OCI-M2 (cell line): ENCODE measurements at regions not wholly inside any gene's neighbourhood (a gene's known extent, or its start where the extent isn't known, plus 50 kb on each side); places are given as distances from the start of the nearest gene placed in this dataset.

ENCODE experiments used
- DNase-seq: peaks from one replicate; lab custom pipeline; 2025; ENCODE audit not compliant: unreplicated experiment; lab: John Stamatoyannopoulos, UW

DNA sequence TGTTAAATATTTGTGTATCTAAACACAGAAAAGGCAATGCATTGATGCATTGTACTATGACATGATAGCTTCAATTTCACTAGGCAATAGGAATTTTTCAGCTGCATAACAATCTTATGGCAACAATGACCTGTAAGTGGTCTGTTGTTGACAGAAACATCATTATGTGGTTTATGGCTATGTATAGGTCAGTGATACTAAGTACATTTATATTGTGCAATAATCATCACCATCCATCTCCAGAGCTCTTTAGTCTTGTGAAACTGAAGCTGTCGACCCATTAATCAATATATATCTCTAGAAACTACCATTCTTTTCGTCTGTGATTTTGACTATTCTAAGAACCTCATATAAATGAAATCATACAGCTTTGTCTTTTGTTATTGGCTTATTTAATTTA, 200.1 kb upstream of the ZNF717 start:
- DNase-seq, result no peak

DNA sequence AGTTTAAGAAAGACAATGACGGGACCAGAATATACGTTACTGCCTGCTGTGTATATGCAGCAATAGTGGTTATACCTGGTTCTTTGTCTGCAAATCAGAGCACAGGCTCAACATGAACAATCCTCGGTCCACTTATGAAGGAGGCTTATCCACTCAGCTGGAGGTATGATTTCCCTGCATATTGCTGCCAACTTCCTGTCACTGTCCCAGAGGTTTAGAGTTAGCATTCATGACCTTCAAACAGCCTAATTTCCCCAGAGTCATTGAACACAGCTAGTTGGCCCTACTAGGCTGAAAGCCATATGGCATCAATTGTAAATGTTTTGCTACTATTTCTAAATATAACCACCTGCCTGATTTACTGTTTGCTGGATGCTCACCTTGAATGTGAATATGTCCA, 224.9 kb upstream of the ZNF717 start:
- no peak for DNase-seq

DNA sequence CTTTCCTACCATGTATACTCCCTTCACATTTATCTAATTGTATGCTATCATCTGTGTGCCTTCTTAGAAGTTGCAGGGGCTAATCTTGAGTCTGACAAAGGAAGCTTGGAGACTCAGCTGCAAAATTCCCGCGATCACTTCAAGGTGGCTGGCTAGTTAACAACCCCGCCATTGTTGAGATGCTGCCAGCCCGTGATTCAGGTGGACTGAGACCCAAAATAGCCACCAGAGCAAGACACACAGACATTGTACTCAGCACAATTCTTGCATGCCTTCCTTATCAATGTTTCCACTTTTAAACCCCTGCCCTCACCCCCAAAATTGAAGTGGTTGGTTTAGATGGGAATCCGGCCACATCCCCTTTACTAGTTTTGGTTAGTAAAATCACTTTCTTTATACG, 225.8 kb upstream of the ZNF717 start:
- no peak for DNase-seq

DNA sequence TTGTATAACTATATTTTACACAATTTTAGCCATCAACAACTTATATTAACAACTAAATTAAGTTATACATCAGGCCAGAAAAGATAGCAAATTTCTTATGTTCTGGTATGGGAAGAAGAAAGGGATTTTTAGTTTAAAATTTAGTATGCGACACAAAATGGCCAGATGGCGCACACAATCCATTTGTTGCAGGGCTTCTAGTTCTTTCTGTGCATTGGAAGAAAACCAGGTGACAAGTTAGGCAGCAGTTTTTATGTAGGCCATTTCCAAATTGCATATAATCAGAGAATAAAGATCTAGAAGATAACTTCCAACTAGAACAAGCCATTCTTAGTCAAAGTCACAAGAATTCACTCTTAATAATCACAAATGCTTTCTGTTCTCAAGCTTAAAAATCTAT, 230.1 kb upstream of the ZNF717 start:
- DNase-seq, result no peak

DNA sequence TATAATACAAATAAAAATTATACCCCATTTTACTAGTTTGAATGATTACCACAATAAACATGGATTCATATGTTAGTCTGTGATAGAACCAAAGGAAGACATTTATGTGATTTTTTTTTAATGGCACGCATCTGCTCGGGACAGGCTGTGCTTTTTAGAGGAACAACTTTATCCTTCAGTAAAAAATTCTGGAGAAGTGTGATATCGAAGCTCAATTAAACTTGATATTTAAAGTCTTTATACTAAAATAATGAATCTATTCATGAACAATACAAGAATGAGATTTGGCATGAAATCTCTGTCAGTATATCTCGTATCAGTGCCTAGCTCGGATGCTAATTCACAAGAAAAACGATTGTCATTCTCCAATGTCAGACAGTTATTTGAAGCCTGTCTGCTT, 230.8 kb upstream of the ZNF717 start:
- no peak for DNase-seq

DNA sequence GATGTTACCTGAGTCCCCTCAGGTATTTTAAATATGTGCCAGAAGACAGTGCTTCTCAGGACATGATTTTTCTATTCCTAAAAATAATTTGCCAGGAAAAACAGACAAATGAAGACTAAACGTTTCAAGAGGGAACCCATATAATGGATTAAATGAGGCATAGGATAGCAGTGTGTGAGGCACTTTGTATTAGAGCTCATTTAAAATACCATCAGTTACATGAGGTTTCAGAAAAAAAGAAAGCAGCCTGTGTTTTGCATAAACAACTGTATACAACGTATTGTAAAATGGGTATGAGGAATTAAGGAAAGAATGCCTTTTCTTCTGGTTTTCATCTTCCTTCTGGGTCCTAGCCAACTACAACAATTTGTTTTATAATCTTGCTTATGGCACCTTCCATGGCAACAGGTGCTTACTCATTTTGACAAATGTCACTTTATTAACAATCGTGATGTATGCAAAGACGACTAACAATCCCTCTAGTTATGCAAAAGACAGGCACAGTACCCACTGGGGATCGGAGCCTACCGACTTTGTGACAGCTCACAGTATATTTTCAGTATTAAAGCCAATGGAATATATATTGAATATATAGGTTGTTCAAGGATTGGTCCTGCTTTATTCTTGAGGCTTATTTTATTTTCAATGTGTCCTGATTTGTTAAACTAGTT, 231.6 kb upstream of the ZNF717 start:
- DNase-seq, result no peak

DNA sequence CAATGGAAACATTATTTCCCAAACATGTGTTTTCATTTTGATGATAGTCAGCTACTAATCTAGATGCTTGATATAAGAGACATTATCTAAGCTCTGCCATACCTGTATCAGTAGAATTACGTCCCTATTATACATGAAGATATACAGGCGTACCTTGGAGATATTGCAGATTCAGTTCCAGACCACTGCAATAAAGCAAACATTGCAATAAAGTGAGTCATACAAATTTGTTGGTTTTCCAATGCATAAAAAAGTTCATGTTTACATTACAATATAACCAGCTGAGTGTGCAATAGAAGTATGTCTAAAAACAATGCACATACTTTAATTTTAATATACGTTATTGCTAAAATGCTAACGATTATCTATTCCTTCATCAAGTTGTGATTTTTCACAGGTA, 236.0 kb upstream of the ZNF717 start:
- DNase-seq, result no peak

DNA sequence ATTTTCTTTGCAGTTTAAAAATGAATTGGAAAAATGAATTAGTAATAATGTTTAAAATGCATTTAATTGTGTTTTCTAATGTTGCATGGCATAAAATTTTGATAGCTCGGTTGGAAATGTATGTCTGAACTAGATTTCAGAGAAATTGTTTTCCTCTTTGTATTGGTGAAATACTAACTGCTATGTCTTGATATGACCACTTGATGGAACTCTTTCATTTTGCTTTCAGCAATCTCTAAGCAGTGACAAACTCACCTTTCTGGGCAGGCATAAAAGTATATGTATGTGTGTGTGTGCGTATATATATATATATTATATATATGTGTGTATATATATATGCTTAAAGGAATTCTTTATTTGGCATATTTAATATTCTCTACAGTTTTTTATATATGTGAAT, 239.3 kb upstream of the ZNF717 start:
- DNase-seq, result no peak

DNA sequence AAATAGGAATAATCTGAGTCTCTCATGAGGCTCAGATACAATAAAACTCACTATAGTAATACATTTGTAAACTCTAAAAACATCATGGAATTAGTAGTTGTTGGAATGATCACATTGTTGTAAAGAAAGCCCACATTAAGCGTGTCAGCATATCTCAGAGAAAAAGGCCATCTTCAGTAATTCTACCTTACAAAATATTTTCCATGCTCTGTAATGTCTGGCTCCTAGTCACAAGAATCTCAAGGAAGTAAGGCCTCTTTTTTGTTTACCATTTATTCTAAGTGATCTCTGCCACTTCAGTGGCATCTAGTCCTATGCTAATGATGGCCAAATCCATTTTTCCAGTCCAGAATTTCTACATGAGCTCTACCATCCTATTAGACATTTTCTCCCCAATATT, 240.2 kb upstream of the ZNF717 start:
- DNase-seq, result no peak

DNA sequence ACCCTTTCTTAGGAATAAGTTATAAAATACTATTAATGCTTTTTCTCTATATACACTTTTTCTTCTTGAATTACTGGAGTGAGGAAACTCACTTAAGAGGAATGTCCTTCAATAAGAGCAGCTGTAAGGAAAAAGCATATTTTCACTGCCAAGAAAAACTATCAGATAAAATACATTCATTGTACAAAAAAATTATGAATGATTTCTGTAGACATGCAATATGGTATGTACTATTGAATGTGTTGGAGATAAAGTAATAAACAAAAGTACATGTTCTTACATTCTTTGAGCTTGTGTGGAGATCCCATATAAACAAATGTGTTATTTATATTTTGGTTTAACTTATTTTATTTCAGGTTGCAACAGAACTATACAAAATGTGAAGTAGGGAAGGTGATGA, 241.0 kb upstream of the ZNF717 start:
- no peak for DNase-seq

DNA sequence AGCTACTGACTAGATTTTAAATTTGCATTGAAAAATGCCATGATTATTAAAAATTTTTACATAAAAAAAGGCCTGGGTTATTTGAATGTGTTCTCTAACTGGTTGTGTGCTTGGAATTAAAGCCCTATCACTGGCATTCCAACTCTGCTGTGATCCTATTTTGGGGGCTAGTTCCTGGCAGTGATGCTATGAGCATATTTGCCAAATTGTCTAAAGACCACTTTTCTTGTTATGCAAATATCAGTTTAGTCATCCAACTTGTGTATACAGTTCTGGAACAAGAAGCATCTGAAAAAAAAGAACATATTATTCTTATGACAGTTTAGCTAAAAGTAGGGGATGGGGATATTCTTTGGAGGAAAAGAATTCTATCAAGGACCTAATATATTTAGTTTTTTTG, 243.4 kb upstream of the ZNF717 start:
- DNase-seq, result no peak

DNA sequence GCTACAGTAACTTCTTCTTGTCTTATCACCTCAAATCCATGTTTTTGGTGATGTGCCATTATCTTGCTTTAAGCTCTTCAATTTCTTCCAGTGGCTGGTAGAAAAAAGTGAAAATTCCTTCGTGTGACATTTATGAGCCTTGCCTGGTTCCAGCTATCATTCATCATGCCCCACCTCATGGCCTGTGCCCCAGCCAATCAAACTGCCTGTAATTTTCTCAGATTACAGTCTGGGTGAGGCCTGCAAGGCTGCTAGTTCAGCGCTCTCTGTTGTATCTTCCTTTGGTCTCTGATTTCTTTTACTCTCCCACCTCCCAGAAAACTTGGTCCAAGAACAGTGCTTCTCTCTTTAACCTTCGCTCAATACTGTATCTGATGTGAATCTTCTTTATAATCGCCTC, 249.3 kb upstream of the ZNF717 start:
- DNase-seq, result no peak

DNA sequence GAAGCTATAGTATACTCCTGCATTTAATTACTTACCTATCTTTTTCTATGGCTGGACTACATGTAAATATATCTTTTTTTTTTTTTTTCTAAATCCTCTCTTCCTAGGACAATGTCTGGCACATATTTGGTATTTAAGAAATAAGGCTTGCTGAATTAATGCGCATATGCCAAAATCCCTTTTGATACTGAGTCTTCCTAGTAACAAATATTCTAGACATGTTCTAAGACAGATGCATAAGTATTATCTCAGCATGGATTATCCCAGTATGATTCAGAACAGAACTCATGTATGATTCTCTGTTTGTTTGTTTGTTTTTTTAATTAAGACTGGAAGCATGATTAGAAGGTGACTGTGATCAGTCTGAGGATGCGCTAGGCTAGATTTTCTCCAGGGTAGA, 249.8 kb upstream of the ZNF717 start:
- no peak for DNase-seq

DNA sequence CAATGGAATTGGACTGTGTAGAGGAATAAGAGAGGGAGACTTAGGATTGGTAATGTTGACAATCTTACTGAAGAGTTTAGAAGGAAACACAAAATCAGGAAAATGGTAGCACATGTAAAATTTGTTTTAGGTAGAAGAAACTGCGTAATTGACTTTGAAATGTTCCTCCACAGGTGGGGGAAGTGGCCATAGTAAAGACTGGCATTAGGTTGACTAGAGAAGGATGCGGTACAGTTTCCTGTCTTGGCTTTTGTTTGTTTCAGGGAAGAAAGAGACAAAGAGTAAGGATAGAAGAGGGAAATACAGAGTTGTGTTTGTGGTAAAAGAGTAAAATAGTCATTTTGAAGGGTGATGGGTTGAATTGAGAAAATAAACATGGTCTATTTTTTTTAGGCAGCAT, 253.6 kb upstream of the ZNF717 start:
- DNase-seq, result no peak

DNA sequence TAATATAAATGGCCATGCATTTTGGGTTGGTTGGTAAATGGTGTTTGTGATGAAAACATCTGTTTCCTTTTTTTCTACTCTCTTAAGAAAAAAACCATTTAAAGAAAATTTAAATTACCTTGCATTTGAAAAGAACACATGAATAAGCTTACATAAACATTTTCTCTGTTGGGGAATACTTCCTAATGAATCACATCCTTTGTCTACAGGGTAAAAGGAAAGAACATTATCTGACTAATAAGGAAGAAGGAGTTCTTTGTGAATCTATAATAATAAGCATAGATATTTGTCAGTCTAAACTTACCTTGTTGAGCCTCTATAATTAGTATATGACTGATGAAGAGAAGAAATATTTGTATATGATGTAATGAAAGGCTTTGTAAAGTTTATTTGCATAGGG, 254.1 kb upstream of the ZNF717 start:
- no peak for DNase-seq

DNA sequence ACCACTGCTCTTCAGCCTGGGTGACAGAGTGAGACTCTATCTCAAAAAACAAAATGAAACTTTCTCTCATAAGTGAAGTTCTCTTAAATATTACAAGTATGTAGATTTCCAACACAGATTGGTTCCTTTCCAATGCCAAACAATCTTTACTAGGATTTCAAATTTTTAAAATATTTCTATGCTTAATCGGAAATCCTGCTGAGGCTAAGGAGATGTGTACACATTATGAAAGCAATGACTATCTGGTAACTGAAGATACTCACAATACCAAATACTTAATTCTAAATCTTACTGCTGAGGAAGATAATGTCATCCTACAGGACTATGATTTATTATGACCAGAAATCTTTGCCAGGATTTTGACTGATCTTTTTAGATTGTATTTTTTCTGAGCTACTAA, 255.6 kb upstream of the ZNF717 start:
- no peak for DNase-seq

DNA sequence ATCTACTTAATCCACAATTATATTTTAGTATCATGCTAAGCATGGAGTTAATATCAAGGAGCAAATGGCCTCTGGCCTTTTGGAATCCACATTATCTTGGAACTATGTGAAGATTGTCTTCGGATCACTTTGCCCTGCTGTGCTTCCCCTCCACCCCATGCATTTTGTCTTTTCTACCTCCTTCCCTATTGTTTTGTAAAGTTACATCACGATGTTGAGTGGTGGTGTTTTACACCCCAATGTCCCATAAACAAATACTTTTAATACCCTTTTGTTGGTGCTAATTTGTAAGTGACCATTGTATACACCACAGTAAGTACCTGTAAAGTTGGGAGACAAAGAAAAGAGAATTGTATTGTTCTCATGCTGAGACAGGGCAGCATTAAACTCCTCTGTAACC, 258.4 kb upstream of the ZNF717 start:
- no peak for DNase-seq

DNA sequence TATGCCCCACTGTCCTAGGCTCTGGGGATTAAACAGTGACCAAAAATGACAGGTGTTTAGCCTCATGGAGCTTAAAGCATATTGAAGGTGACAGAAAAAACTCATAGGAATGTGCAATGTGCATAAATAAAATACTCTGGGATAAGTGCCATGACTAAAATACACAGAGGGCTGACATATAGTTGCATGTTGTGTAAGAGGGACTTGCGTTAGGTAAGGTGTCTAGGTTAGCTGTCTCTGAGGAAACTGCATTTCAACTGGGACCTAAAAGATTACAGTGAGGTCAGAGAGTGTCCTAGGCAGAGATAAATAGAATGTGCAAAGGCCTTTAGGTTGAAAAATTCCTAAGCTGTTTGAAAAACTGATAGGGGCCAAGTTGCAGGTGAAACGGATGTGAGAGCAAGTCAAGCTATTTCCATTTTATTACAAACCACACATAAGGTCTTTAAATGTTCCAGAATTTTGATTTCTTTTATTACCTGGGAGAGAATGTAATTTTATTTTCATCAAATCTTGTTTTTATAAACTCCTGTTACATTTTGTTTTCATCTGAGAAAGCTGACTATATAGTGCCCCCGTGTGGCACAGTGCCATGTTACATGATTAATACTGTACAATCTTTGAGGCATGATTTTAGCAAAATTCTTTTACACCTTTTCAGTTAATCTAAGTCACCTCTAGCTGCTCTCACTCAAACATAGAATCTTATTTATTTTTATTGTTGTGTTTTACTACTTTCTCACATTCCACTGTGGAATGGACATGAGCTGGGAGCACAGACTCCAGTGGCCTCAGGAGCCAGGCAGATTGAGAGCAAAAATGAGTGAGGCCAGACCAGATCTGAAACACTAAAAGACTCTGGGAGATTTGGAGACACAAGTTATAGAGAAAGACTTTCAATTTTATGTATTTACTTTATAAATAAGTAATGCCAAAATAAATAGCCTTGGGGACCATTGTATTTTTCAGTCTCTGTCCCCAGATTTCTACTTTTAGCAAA, 259.6 kb upstream of the ZNF717 start:
- peak; percentile 2 for DNase-seq

DNA sequence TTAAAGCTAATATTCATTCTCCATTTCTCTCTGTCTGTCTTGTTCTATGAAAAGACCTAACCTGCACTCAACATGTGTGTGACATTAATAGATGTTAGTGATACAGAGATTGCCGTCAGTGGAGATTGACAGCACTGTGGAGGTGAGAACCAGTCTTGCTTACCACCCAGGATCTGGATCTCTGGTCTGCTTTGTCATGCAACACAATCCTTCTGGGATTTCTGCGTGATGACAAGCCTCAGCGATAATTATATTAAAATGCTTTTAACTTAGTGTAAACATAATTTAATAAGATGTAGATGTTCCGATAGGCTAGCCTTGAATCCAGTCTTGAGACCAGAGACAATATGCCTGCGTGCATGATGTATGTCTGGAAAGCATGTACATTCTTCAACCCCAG, 262.0 kb upstream of the ZNF717 start:
- DNase-seq, result no peak

DNA sequence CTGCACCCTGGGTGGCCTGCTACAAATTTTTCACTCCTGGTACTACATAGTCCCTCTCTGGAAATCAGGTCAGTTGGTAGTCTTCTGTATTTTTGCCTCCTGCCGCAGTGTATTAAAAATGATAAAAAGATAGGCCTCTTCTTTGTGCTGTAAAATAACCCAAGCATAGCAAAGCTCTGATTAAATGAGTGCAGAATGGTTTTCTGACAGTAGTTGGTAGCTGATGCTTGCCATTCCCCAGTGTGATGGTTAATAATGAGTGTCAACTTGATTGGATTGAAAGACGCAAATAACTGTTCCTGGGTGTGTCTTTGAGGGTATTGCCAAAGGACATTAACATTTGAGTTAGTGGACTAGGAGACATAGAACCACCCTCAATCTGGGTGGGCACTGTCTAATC, 264.4 kb upstream of the ZNF717 start:
- no peak for DNase-seq

DNA sequence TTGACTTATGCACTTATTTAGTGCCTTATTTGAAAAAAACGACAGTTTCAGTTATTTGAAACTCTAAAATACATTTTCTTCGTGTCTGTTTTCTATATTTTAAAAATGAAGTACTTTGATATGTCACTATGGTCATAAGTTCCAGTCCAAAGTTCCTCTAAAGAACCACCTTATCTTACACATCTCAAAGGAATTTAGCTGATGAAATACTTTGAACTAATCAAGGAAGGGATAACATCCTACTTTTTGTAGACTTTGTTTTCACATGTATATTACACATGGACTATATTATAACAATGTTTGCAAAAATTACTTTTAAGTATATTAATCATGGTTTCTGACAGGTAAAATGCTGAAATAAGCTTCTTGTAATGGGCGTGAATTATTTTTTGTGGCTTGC, 265.8 kb upstream of the ZNF717 start:
- DNase-seq, result no peak

DNA sequence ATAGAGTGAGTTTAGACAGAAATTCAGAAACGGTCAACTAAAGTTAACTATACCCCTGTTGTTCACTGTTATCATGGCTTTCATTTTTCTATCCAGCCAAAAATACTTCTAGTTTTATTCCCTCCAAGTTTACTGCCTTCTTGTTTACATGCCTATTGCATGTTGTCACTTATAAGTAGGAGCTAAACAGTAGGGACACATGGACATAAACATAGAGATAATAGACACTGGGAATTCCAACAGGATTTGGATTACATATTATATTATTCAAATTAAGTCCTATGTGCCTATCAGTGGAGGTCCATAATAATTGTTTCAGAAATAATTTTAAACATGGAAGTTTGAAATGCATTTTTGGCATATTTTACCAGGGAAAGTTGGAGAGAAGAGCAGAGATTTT, 269.1 kb upstream of the ZNF717 start:
- DNase-seq, result no peak

DNA sequence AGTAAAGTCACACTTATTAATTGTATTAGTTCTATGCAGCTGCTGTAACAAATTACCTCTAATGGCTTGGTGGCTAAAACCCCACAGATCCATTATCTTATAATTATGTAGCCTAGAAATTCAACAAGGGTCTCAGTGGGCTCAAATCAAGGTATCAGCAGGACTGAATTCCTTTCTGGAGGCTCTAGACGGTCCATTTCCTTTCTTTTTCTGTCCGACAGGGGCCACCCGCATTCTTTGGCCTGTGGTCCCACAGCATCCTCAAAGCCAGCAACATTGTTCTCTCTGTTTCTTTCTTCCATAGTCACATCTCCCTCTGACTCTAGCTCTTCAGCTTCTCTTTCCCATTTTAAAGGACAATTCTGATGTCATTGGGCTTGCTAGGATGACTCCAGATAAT, 276.3 kb upstream of the ZNF717 start:
- DNase-seq, result no peak
